ENCODE measurements at regions not wholly inside any gene's neighbourhood (a gene's known extent, or its start where the extent isn't known, plus 50 kb on each side); places are given as distances from the start of the nearest gene placed in this dataset.

GRCh38 chr7:20513897-20514296 is 101.6 kb upstream of the ABCB5 start:
- H3K4me3 ChIP-seq (ENCODE audit: low read depth, low read length): no peak overlapping the region
- ChIA-PET CTCF (no interaction called here), POLR2A (no interaction called here)
- no peaks in the 10 kb centered on the region for H3K9me3 ChIP-seq (ENCODE audit: control insufficient read depth, insufficient read depth, low read length)
- no peaks in the 10 kb centered on the region for H3K27me3 ChIP-seq (ENCODE audit: control insufficient read depth, insufficient read depth, low read length)
- TF ChIP-seq, protein P1, sequence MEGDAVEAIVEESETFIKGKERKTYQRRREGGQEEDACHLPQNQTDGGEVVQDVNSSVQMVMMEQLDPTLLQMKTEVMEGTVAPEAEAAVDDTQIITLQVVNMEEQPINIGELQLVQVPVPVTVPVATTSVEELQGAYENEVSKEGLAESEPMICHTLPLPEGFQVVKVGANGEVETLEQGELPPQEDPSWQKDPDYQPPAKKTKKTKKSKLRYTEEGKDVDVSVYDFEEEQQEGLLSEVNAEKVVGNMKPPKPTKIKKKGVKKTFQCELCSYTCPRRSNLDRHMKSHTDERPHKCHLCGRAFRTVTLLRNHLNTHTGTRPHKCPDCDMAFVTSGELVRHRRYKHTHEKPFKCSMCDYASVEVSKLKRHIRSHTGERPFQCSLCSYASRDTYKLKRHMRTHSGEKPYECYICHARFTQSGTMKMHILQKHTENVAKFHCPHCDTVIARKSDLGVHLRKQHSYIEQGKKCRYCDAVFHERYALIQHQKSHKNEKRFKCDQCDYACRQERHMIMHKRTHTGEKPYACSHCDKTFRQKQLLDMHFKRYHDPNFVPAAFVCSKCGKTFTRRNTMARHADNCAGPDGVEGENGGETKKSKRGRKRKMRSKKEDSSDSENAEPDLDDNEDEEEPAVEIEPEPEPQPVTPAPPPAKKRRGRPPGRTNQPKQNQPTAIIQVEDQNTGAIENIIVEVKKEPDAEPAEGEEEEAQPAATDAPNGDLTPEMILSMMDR (IDR thresholded peaks at IDR 0.05; ENCODE audit: low read depth, low read length): no peak
- H3K27ac ChIP-seq (ENCODE audit: low read depth, low read length): no peak overlapping the region
- DNase-seq (ENCODE audit: low read depth, low spot score): no peak

GRCh38 chr7:20514364-20514763 is 101.1 kb upstream of the ABCB5 start:
- Histone ChIP-seq H3K4me3 (ENCODE audit: low read depth, low read length) (no peak overlapping the region), H3K27me3 (ENCODE audit: control insufficient read depth, insufficient read depth, low read length) (no peaks in the 10 kb centered on the region), H3K9me3 (ENCODE audit: control insufficient read depth, insufficient read depth, low read length) (no peaks in the 10 kb centered on the region), H3K27ac (ENCODE audit: low read depth, low read length) (no peak overlapping the region)
- CTCF ChIA-PET: no interaction called here
- TF ChIP-seq, protein P1 (IDR thresholded peaks at IDR 0.05; ENCODE audit: low read depth, low read length): no peak
- no peak for DNase-seq (ENCODE audit: low read depth, low spot score)
- POLR2A ChIA-PET: no interaction called here

- POLR2A ChIA-PET: no interaction called here
- H3K27ac ChIP-seq (ENCODE audit: low read depth, low read length): no peak overlapping the region
- H3K27me3 ChIP-seq (ENCODE audit: control insufficient read depth, insufficient read depth, low read length): no peaks in the 10 kb centered on the region
- CTCF ChIA-PET: no interaction called here
- TF ChIP-seq, protein P1 (IDR thresholded peaks at IDR 0.05; ENCODE audit: low read depth, low read length): no peak
- no peak overlapping the region for H3K4me3 ChIP-seq (ENCODE audit: low read depth, low read length)
- DNase-seq (ENCODE audit: low read depth, low spot score): no peak
- no peaks in the 10 kb centered on the region for H3K9me3 ChIP-seq (ENCODE audit: control insufficient read depth, insufficient read depth, low read length)
Measured at GRCh38 chr7:20519645-20520044, 95.8 kb upstream of the ABCB5 start.

GRCh38 chr7:20520530-20520929 is 94.9 kb upstream of the ABCB5 start:
- H3K9me3 ChIP-seq (ENCODE audit: control insufficient read depth, insufficient read depth, low read length): no peaks in the 10 kb centered on the region
- DNase-seq (ENCODE audit: low read depth, low spot score): no peak
- H3K27ac ChIP-seq (ENCODE audit: low read depth, low read length): no peak overlapping the region
- POLR2A ChIA-PET: no interaction called here
- CTCF ChIA-PET: no interaction called here
- H3K4me3 ChIP-seq (ENCODE audit: low read depth, low read length): no peak overlapping the region
- TF ChIP-seq, protein P1 (IDR thresholded peaks at IDR 0.05; ENCODE audit: low read depth, low read length): no peak
- no peaks in the 10 kb centered on the region for H3K27me3 ChIP-seq (ENCODE audit: control insufficient read depth, insufficient read depth, low read length)

GRCh38 chr7:20521243-20521642 is 94.2 kb upstream of the ABCB5 start:
- TF ChIP-seq, protein P1 (IDR thresholded peaks at IDR 0.05; ENCODE audit: low read depth, low read length): no peak
- ChIA-PET CTCF (no interaction called here), POLR2A (no interaction called here)
- Histone ChIP-seq H3K27me3 (ENCODE audit: control insufficient read depth, insufficient read depth, low read length) (no peaks in the 10 kb centered on the region), H3K27ac (ENCODE audit: low read depth, low read length) (no peak overlapping the region), H3K4me3 (ENCODE audit: low read depth, low read length) (no peak overlapping the region), H3K9me3 (ENCODE audit: control insufficient read depth, insufficient read depth, low read length) (no peaks in the 10 kb centered on the region)
- no peak for DNase-seq (ENCODE audit: low read depth, low spot score)

All from AG04450 (cell line).